Mammary epithelial cell (primary cell): ENCODE measurements at regions not wholly inside any gene's neighbourhood (a gene's known extent, or its start where the extent isn't known, plus 50 kb on each side); places are given as distances from the start of the nearest gene placed in this dataset.

Experiments
- CTCF ChIP-seq, 2 donors: IDR thresholded peaks in 1 of 2; conservative IDR thresholded peaks in 1 of 2; 2 replicates each; pipeline ENCODE4 v1.5.1; 2011 to 2012; ENCODE audit warnings: inconsistent platforms in 2 of 2, low read length in 2 of 2, mild to moderate bottlenecking in 2 of 2, control low read depth in 1 of 2, low read depth in 1 of 2; ENCODE audit not compliant: insufficient read depth in 1 of 2; ENCODE audit errors: extremely low read depth in 1 of 2
- EZH2 ChIP-seq: IDR thresholded peaks from 2 replicates; pipeline ENCODE4 v1.6.1; 2012; ENCODE audit warnings: low read length, inconsistent platforms, borderline replicate concordance

DNA sequence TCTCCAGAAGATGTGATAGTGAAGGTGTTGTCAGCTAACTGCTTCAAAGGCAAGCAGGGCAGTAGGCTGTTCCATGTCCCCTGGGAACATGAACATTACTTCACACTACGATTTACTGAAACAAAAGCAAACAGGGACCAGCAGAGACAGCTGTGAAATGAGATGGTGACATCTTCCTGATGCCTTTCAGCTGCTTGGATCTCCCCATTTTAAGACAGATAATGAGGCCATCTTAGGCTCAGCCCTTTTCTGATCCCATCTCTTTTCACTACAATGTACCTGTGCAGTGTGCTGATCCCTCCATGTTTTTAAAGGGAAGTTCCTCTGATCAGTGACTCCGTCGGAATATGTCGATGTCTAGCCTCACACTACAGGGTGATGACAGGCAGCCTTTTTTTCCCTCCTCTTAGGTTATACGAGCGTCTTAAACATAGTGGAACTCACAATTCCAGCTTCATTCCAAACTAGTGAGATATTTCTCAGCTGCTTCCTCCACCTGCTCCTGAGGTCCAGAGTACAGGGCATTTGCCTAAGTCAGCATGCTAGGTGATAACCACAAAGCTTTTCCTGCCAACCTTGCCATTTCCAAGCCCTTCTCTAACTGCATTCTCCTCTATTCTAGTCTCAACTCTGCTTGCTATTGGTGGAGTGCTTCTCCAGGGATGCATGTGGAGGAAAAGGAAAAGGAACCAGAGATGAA, 87.6 kb upstream of the EGLN3 start:
- TF ChIP-seq EZH2, result no peak
- TF ChIP-seq CTCF (conservative IDR thresholded peaks at IDR 0.05 in 1 of 2, IDR thresholded peaks at IDR 0.05 in 1 of 2; ENCODE audit: extremely low read depth in 1 of 2, insufficient read depth in 1 of 2, low read depth in 1 of 2, low read length in 2 of 2), result no peak
